ENCODE measurements at regions not wholly inside any gene's neighbourhood (a gene's known extent, or its start where the extent isn't known, plus 50 kb on each side); places are given as distances from the start of the nearest gene placed in this dataset.

DNA sequence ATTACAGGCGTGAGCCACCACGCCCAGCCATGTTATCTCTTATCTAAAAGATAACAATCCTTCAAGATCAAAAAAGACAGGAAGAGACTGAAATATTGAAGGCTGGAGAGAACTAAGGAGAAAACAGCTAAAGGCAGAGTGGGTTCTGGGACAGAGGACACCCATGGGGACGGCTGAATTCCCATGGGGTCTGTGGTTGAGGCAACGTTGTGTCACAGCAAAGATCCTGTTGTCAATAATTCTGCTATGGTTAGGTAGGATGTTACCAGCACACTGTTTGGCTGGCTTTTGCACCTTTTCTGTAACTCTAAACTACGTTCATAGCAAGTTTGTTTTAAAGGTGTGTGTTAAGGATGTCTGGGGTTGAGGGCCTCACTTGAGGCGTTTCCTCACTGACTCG is 137.7 kb upstream of the APCDD1 start:
- DNase-seq (ENCODE audit: low read depth in 1 of 2, low spot score in 1 of 2): no peak
- H3K27ac ChIP-seq (replicated peaks): no peak overlapping the region
- no peak overlapping the region for H3K4me3 ChIP-seq (replicated peaks; ENCODE audit: insufficient read depth, low read length)
- H3K27me3 ChIP-seq (ENCODE audit: insufficient read depth, poor library complexity, severe bottlenecking): no peaks in the 10 kb centered on the region
- TF ChIP-seq, protein P1, sequence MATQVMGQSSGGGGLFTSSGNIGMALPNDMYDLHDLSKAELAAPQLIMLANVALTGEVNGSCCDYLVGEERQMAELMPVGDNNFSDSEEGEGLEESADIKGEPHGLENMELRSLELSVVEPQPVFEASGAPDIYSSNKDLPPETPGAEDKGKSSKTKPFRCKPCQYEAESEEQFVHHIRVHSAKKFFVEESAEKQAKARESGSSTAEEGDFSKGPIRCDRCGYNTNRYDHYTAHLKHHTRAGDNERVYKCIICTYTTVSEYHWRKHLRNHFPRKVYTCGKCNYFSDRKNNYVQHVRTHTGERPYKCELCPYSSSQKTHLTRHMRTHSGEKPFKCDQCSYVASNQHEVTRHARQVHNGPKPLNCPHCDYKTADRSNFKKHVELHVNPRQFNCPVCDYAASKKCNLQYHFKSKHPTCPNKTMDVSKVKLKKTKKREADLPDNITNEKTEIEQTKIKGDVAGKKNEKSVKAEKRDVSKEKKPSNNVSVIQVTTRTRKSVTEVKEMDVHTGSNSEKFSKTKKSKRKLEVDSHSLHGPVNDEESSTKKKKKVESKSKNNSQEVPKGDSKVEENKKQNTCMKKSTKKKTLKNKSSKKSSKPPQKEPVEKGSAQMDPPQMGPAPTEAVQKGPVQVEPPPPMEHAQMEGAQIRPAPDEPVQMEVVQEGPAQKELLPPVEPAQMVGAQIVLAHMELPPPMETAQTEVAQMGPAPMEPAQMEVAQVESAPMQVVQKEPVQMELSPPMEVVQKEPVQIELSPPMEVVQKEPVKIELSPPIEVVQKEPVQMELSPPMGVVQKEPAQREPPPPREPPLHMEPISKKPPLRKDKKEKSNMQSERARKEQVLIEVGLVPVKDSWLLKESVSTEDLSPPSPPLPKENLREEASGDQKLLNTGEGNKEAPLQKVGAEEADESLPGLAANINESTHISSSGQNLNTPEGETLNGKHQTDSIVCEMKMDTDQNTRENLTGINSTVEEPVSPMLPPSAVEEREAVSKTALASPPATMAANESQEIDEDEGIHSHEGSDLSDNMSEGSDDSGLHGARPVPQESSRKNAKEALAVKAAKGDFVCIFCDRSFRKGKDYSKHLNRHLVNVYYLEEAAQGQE (IDR thresholded peaks at IDR 0.05; ENCODE audit: insufficient replicate concordance, low read depth): no peak
- no peak for TF ChIP-seq SPI1 (IDR thresholded peaks at IDR 0.05; ENCODE audit: borderline replicate concordance, low read depth)
- no peak for TF ChIP-seq GABPA (IDR thresholded peaks at IDR 0.05; ENCODE audit: low read depth)
- TF ChIP-seq POLR2AphosphoS5 (IDR thresholded peaks at IDR 0.05; ENCODE audit: low read depth): no peak
- TF ChIP-seq, protein P2, sequence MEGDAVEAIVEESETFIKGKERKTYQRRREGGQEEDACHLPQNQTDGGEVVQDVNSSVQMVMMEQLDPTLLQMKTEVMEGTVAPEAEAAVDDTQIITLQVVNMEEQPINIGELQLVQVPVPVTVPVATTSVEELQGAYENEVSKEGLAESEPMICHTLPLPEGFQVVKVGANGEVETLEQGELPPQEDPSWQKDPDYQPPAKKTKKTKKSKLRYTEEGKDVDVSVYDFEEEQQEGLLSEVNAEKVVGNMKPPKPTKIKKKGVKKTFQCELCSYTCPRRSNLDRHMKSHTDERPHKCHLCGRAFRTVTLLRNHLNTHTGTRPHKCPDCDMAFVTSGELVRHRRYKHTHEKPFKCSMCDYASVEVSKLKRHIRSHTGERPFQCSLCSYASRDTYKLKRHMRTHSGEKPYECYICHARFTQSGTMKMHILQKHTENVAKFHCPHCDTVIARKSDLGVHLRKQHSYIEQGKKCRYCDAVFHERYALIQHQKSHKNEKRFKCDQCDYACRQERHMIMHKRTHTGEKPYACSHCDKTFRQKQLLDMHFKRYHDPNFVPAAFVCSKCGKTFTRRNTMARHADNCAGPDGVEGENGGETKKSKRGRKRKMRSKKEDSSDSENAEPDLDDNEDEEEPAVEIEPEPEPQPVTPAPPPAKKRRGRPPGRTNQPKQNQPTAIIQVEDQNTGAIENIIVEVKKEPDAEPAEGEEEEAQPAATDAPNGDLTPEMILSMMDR (IDR thresholded peaks at IDR 0.05; ENCODE audit: insufficient read depth, low read length): no peak

DNA sequence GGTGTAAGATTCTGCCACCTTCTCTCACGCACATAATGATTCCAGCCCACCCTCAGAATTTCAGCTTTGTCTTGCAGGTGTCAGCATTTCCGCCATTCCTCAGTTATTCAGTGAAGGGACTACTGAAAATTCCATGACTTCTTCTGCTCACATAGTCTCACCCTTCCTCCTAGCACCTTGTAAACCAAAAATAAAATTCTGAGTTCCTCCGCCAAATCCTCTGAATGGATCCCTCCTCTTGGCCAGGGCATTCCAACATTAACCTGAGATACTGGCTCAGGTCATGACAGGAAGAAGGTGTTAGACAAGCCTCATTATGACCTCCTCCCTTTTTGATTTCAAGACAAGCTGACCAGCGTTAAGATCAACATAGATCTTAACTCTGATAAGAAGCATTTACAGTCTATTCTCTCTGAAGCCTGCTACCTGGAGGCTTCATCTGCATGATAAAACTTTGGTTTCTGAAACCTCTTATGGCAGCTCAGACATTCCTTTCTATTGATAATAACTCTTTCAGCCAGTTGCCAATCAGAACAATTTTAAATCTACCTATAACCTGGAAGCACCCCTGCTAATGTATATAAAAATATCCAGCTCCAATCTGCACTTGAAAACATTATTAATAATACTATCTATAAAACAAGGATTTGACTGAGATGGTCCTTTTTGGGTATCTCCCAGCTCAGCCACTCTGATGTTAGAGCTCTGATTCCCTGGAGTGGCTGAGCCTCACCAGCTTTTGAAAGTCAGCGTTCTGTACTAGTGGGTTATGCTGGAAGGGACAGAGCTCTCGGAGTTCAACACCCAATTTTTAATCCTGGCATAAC is 136.4 kb upstream of the APCDD1 start:
- DNase-seq (ENCODE audit: low read depth in 1 of 2, low spot score in 1 of 2): no peak
- no peak overlapping the region for H3K27ac ChIP-seq (replicated peaks)
- H3K4me3 ChIP-seq (replicated peaks; ENCODE audit: insufficient read depth, low read length): no peak overlapping the region
- TF ChIP-seq SPI1 (IDR thresholded peaks at IDR 0.05; ENCODE audit: borderline replicate concordance, low read depth): no peak
- no peak for TF ChIP-seq GABPA (IDR thresholded peaks at IDR 0.05; ENCODE audit: low read depth)
- no peak for TF ChIP-seq POLR2AphosphoS5 (IDR thresholded peaks at IDR 0.05; ENCODE audit: low read depth)
- TF ChIP-seq, protein P1 (IDR thresholded peaks at IDR 0.05; ENCODE audit: insufficient replicate concordance, low read depth): no peak
- TF ChIP-seq, protein P2 (IDR thresholded peaks at IDR 0.05; ENCODE audit: insufficient read depth, low read length): no peak
- no peaks in the 10 kb centered on the region for H3K27me3 ChIP-seq (ENCODE audit: insufficient read depth, poor library complexity, severe bottlenecking)

DNA sequence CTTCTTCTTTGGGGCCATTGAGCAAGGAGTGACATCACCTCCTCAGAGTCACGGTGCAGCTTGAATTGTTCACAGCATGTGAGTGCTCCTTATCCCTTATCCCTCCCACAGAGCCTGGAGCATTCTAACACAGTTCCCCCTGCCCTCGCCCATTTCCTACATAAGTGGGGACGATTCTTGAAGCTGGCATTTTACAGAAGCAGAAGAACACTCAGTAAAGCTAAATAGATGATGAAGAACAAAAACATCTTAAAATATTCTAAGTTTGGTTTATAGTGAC is 135.8 kb upstream of the APCDD1 start:
- no peak for TF ChIP-seq SPI1 (IDR thresholded peaks at IDR 0.05; ENCODE audit: borderline replicate concordance, low read depth)
- TF ChIP-seq POLR2AphosphoS5 (IDR thresholded peaks at IDR 0.05; ENCODE audit: low read depth): no peak
- TF ChIP-seq, protein P2 (IDR thresholded peaks at IDR 0.05; ENCODE audit: insufficient read depth, low read length): no peak

DNA sequence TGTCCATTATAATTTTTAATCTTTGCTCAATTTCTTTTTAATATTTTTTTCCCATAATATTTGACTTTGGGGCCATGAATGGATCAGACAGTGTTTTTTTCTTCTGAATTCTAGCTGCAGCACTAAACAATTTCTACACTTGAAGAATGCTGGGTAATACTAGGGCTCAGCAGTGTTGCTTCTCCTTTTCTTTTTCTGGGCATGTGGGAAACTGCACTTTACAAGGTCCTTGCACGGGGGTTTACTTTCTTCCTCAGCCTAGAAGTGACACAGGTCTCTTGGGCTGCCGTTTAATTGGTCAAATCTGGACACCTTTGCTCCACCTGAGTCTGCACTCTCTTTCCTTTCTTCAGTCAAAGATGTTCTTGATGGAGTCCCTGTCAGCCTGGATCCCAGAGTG is 135.4 kb upstream of the APCDD1 start:
- H3K27me3 ChIP-seq (ENCODE audit: insufficient read depth, poor library complexity, severe bottlenecking): no peaks in the 10 kb centered on the region
- no peak overlapping the region for H3K4me3 ChIP-seq (replicated peaks; ENCODE audit: insufficient read depth, low read length)
- TF ChIP-seq, protein P2 (IDR thresholded peaks at IDR 0.05; ENCODE audit: insufficient read depth, low read length): no peak
- no peak for TF ChIP-seq POLR2AphosphoS5 (IDR thresholded peaks at IDR 0.05; ENCODE audit: low read depth)
- no peak for TF ChIP-seq SPI1 (IDR thresholded peaks at IDR 0.05; ENCODE audit: borderline replicate concordance, low read depth)
- no peak for TF ChIP-seq GABPA (IDR thresholded peaks at IDR 0.05; ENCODE audit: low read depth)
- TF ChIP-seq, protein P1 (IDR thresholded peaks at IDR 0.05; ENCODE audit: insufficient replicate concordance, low read depth): no peak
- no peak overlapping the region for H3K27ac ChIP-seq (replicated peaks)
- DNase-seq (ENCODE audit: low read depth in 1 of 2, low spot score in 1 of 2): no peak

More for the DNA sequence above, 135.8 kb upstream of the APCDD1 start:
- Histone ChIP-seq H3K27ac (replicated peaks) (no peak overlapping the region), H3K4me3 (replicated peaks; ENCODE audit: insufficient read depth, low read length) (no peak overlapping the region), H3K27me3 (ENCODE audit: insufficient read depth, poor library complexity, severe bottlenecking) (no peaks in the 10 kb centered on the region)
- DNase-seq (ENCODE audit: low read depth in 1 of 2, low spot score in 1 of 2): no peak

All from HL-60 (cell line).